Psoas muscle (tissue), 7 donors: ENCODE measurements at regions not wholly inside any gene's neighbourhood (a gene's known extent, or its start where the extent isn't known, plus 50 kb on each side); places are given as distances from the start of the nearest gene placed in this dataset.

Source experiments
- ATAC-seq, 4 donors: fragments of 200-7000 bp; cut with Tn5 transposase; one replicate each; pipeline ENCODE4 v1.9.1; 2020; ENCODE audit warnings: moderate library complexity in 3 of 4, mild to moderate bottlenecking in 2 of 4
- DNase-seq, 2 donors: peaks; one replicate each; pipeline ENCODE4 v3.0.0-alpha.2; 2020
- H3K27ac ChIP-seq: fragments of 200-600 bp; one replicate; pipeline ENCODE4 v1.8.0; 2022
- H3K27me3 ChIP-seq, 3 donors: fragments of 200-600 bp in 1 of 3; one replicate each; pipeline versions ENCODE4 v1.6.1 to v1.8.0; 2013 to 2022; ENCODE audit warnings: low read length in 2 of 3, mild to moderate bottlenecking in 2 of 3, moderate library complexity in 1 of 3; ENCODE audit not compliant: insufficient read depth in 3 of 3
- H3K36me3 ChIP-seq, 2 donors: fragments of 200-600 bp in 1 of 2; one replicate each; pipeline versions ENCODE4 v1.6.1 to v1.8.0; 2013 to 2022; ENCODE audit warnings: low read depth in 1 of 2, mild to moderate bottlenecking in 1 of 2, moderate library complexity in 1 of 2; ENCODE audit not compliant: insufficient read depth in 1 of 2
- H3K4me1 ChIP-seq: fragments of 200-600 bp; one replicate; pipeline ENCODE4 v1.8.0; 2022
- H3K4me3 ChIP-seq: fragments of 200-600 bp; one replicate; pipeline ENCODE4 v1.8.0; 2022; ENCODE audit warnings: mild to moderate bottlenecking
- H3K9me3 ChIP-seq: fragments of 200-600 bp; one replicate; pipeline ENCODE4 v1.8.0; 2022
- WGBS, 3 donors: extraction: QIAGEN DNeasy Blood & Tissue Kit; methylation state at CpG; one replicate each; pipeline versions ENCODE4 v1.1.6 to v1.1.7; 2013; 5-methylcytosine and 5-hydroxymethylcytosine counted together
- intact Hi-C, 2 donors: fragments of 100-400 bp; cut with DNase I; formaldehyde crosslinking; loops; one replicate each; pipeline versions ENCODE4 v1.11.0 to v1.14.2; 2022
- TF ChIP-seq, protein P1 (sequence below): fragments of 200-600 bp; IDR thresholded peaks from one replicate; pipeline ENCODE4 v1.8.0; 2022; ENCODE audit warnings: antibody characterized with exemption
- donor health status: healthy with polysubstance abuse.
- donor health status: DM: no; HTN: no; CAD: no; lungs with moderate emphysema.
- donor health status: Bipolar disorder and iron deficiency.
- donor health status: healthy.
- donor health status: DM: yes; HTN: yes; CAD: no.
- donor health status: DM: no; HTN: no; CAD: no.
- donor health status: DM: yes; HTN: yes; CAD: no.

DNA sequence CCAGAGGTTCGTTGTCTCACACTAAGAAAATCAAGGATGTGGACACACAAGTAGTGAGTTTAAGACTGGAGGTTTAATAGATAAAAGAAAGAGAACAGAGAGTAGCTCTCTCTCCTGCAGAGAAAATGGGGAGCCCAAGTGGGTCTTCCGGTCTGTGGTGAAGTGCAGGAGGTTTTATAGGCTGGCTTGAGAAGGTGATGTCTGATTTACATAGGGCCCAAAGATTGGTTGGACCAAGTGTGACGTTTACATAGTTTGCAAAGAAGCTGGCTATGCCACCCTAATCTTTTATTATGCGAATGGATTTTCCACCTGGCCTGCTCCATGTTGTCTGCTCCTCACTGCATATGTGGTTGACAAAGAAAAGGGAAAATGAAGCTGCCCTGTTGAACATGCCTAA is 430.4 kb upstream of the TRIB2 start:
- intact Hi-C loops: no loop called here
- H3K4me1 ChIP-seq: no peaks in the 10 kb centered on the region
- TF ChIP-seq, protein P1, sequence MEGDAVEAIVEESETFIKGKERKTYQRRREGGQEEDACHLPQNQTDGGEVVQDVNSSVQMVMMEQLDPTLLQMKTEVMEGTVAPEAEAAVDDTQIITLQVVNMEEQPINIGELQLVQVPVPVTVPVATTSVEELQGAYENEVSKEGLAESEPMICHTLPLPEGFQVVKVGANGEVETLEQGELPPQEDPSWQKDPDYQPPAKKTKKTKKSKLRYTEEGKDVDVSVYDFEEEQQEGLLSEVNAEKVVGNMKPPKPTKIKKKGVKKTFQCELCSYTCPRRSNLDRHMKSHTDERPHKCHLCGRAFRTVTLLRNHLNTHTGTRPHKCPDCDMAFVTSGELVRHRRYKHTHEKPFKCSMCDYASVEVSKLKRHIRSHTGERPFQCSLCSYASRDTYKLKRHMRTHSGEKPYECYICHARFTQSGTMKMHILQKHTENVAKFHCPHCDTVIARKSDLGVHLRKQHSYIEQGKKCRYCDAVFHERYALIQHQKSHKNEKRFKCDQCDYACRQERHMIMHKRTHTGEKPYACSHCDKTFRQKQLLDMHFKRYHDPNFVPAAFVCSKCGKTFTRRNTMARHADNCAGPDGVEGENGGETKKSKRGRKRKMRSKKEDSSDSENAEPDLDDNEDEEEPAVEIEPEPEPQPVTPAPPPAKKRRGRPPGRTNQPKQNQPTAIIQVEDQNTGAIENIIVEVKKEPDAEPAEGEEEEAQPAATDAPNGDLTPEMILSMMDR: no peak
- H3K9me3 ChIP-seq: no peaks in the 10 kb centered on the region
- DNase-seq (no peak), ATAC-seq (no peak)
- H3K4me3 ChIP-seq: no peak overlapping the region
- H3K27ac ChIP-seq: no peak overlapping the region
- H3K27me3 ChIP-seq: no peaks in the 10 kb centered on the region
- H3K36me3 ChIP-seq: no peaks in the 10 kb centered on the region
- WGBS, 3 donors: 82 to 90% (median 84%) methylated on average over 4 of the region's 4 CpGs

DNA sequence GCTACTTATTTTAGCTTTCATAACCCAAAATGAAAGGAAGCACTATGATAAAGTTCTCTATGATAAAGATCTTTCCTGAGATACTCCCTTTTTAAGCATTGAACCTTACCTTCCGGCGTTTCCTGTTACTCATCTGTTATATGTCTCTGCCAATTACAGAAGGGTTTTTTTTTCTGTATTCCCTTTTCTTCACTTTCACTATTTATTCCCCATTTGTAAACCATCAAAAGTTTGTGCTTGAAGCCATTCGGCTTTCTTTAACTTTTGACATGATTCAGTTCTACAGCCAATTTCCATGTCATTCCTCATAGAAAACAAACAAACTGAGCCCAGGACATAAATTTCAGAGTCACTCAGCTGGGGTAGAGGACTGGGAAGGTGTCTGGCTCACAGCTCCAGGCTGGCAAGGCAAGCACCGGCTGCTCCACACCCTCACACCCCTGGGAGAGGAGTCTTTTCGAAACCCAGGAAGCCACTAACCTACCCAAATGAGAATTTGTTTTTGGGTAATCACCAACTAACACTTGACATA is 429.4 kb upstream of the TRIB2 start:
- H3K4me3 ChIP-seq: no peak overlapping the region
- TF ChIP-seq, protein P1: no peak
- DNase-seq: no peak
- no peaks in the 10 kb centered on the region for H3K36me3 ChIP-seq
- WGBS, 3 donors: 58 to 66% (median 60%) methylated on average over 5 of the region's 5 CpGs
- H3K27ac ChIP-seq: no peak overlapping the region
- H3K27me3 ChIP-seq: no peaks in the 10 kb centered on the region
- ATAC-seq: no peak
- no peaks in the 10 kb centered on the region for H3K9me3 ChIP-seq
- intact Hi-C loops: no loop called here
- H3K4me1 ChIP-seq: no peaks in the 10 kb centered on the region

DNA sequence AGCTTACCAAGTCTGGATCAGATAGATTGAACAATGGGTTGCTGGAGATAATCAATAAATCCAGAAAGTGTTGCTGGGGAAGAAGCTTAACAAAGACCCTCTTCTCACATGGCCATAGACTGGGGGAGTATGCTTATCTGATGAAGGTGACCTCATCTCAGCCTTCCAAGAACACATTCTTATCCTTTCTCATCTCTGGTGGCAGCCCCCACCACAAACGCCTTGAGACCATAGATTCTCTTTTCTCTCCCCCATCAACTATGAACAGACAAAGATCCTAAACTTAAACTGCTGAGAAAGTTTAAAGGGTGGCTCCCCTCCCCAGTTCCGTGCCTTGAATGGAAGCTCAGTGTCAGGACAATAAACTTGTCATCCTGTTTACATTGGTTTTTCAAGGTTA is 428.7 kb upstream of the TRIB2 start:
- no peak for DNase-seq
- Histone ChIP-seq H3K4me3 (no peak overlapping the region), H3K27ac (no peak overlapping the region), H3K27me3 (no peaks in the 10 kb centered on the region), H3K36me3 (no peaks in the 10 kb centered on the region), H3K9me3 (no peaks in the 10 kb centered on the region), H3K4me1 (no peaks in the 10 kb centered on the region)
- intact Hi-C loops: no loop called here
- TF ChIP-seq, protein P1: no peak
- WGBS, 3 donors: 77 to 86% (median 85%) methylated on average over 2 of the region's 2 CpGs
- no peak for ATAC-seq

DNA sequence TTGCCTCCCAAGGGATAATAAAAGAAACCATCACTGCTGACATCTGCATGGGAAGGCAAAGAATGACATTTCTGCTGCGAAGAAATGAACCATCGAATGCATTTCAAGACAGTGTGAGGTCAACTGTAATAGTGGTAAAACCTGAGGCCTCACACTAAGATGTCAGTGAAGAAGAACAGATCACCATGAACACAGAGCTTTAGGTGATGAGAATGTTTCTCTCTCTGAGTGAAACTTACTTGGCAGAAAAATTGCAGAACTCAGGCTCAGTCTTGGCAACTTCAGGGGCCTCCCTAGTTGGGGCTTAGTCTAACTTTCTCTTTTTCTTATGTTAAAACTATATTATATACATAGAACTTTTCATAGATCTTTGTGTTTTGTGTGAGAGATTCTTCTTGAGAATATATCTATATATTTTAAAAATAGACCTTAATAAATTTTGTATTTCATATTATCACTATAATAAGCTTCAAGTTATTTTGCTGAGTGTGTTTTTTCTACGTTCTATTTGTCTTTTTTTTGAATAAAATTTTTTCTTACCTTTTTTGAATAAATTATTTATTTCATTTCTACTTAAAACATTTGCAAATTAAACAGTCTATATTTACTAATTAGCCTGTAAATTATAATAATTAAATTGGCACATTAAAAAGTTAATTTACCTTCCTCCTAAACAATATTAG is 427.5 kb upstream of the TRIB2 start:
- Histone ChIP-seq H3K4me1 (no peaks in the 10 kb centered on the region), H3K27me3 (no peaks in the 10 kb centered on the region), H3K4me3 (no peak overlapping the region), H3K36me3 (no peaks in the 10 kb centered on the region), H3K27ac (no peak overlapping the region), H3K9me3 (no peaks in the 10 kb centered on the region)
- intact Hi-C loops: no loop called here
- TF ChIP-seq, protein P1: no peak
- ATAC-seq (no peak), DNase-seq (no peak)
- 93 to 94% (median 94%) methylated on average over 3 of the region's 3 CpGs for WGBS, 3 donors

DNA sequence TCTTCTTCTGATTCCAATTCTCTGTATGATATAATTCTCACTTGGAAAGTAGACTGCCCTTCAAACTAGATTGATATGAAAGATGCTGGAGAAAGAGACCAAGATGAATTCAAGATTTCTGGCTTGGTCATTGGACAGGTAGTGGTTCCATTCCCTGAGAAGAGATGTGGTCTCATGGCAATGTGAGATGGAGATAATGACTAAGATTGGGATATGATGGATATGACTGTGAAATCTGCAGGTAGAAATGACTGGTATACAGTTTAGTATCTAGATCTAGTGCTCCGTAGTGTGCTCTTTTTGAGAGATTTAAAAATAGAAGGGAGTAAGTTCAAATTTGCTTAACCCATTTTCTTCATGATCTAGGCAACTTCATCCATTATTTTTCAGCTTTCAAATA is 425.4 kb upstream of the TRIB2 start:
- TF ChIP-seq, protein P1: no peak
- DNase-seq (no peak), ATAC-seq (no peak)
- H3K4me1 ChIP-seq: no peaks in the 10 kb centered on the region
- intact Hi-C loops: no loop called here
- H3K27ac ChIP-seq: no peak overlapping the region
- H3K4me3 ChIP-seq: no peak overlapping the region
- H3K27me3 ChIP-seq: no peaks in the 10 kb centered on the region
- no peaks in the 10 kb centered on the region for H3K9me3 ChIP-seq
- 86 to 93% (median 87%) methylated on average over 1 of the region's 1 CpG for WGBS, 3 donors
- no peaks in the 10 kb centered on the region for H3K36me3 ChIP-seq
